NCI-H2029 (cell line): ENCODE measurements at regions not wholly inside any gene's neighbourhood (a gene's known extent, or its start where the extent isn't known, plus 50 kb on each side); places are given as distances from the start of the nearest gene placed in this dataset.
"Not testable (repeated sequence)": the region's sequence is repeated elsewhere in the genome, so short reads cannot be mapped to it uniquely, and the experiment has no call there.

ENCODE experiments used
- DNase-seq: peaks from one replicate; lab custom pipeline; 2025; lab: John Stamatoyannopoulos, UW

- no peak for DNase-seq
Observed at GRCh38 chr5:82603033-82603987, 325.2 kb upstream of the RPS23 start.

- DNase-seq: no peak
Observed at GRCh38 chr5:82601861-82602260, 323.7 kb upstream of the RPS23 start.

GRCh38 chr5:82601077-82601476 lies 322.9 kb upstream of the RPS23 start:
- DNase-seq: no peak

GRCh38 chr5:82599692-82600091 lies 321.5 kb upstream of the RPS23 start:
- no peak for DNase-seq

GRCh38 chr5:82599030-82599429 lies 320.9 kb upstream of the RPS23 start:
- DNase-seq: no peak

GRCh38 chr5:82597437-82597836 lies 319.3 kb upstream of the RPS23 start:
- no peak for DNase-seq

GRCh38 chr5:82596451-82596850 lies 318.3 kb upstream of the RPS23 start:
- no peak for DNase-seq

GRCh38 chr5:82595113-82595512 lies 317.0 kb upstream of the RPS23 start:
- DNase-seq: no peak

GRCh38 chr5:82594097-82594496 lies 315.9 kb upstream of the RPS23 start:
- no peak for DNase-seq

GRCh38 chr5:82593481-82593880 lies 315.3 kb upstream of the RPS23 start:
- DNase-seq: no peak

GRCh38 chr5:82591021-82591515 lies 312.9 kb upstream of the RPS23 start:
- DNase-seq: no peak

- DNase-seq: no peak
Observed at GRCh38 chr5:82590112-82590511, 312.0 kb upstream of the RPS23 start.

GRCh38 chr5:82586661-82587310 lies 308.6 kb upstream of the RPS23 start:
- no peak for DNase-seq

- DNase-seq: no peak
Observed at GRCh38 chr5:82586181-82586580, 308.0 kb upstream of the RPS23 start.

GRCh38 chr5:82584631-82585030 lies 306.5 kb upstream of the RPS23 start:
- DNase-seq: no peak

- not testable (repeated sequence) for DNase-seq
Observed at GRCh38 chr5:82583331-82583730, 305.2 kb upstream of the RPS23 start.

- DNase-seq: no peak
Observed at GRCh38 chr5:82564963-82565362, 286.8 kb upstream of the RPS23 start.

- no peak for DNase-seq
Observed at GRCh38 chr5:82563745-82564144, 285.6 kb upstream of the RPS23 start.

GRCh38 chr5:82562696-82563240 lies 284.6 kb upstream of the RPS23 start:
- no peak for DNase-seq

GRCh38 chr5:82561797-82562196 lies 283.6 kb upstream of the RPS23 start:
- no peak for DNase-seq

GRCh38 chr5:82560969-82561368 lies 282.8 kb upstream of the RPS23 start:
- no peak for DNase-seq

GRCh38 chr5:82560561-82560960 lies 282.4 kb upstream of the RPS23 start:
- no peak for DNase-seq

- no peak for DNase-seq
Observed at GRCh38 chr5:82551840-82552385, 273.8 kb upstream of the RPS23 start.
